ENCODE measurements at regions not wholly inside any gene's neighbourhood (a gene's known extent, or its start where the extent isn't known, plus 50 kb on each side); places are given as distances from the start of the nearest gene placed in this dataset.

DNA sequence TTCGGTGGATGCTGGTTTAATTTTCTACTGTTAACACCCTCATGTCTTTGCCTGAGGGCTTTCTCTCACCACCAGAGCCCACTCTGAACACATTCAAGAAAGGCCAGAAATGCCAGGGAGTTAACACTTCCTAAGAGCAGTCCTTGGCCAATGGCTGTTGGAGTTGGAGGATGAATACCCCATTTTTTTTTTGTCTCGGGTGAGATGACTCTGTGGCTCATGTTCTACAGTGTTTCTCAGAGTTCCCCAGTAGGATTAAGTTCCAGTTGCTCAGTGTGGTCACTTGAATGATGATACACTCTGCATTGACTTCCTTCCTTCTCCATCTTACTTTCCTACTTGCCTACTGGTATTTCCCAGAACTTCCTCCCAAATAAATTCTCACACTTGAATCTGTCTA, 65.8 kb downstream of the FOS start:
- H3K27me3 ChIP-seq (ENCODE audit: control insufficient read depth, low read length): no peaks in the 10 kb centered on the region
- H3K4me2 ChIP-seq (ENCODE audit: low read length): no peak overlapping the region
- no peak overlapping the region for H3K27ac ChIP-seq (ENCODE audit: low read depth, low read length)

DNA sequence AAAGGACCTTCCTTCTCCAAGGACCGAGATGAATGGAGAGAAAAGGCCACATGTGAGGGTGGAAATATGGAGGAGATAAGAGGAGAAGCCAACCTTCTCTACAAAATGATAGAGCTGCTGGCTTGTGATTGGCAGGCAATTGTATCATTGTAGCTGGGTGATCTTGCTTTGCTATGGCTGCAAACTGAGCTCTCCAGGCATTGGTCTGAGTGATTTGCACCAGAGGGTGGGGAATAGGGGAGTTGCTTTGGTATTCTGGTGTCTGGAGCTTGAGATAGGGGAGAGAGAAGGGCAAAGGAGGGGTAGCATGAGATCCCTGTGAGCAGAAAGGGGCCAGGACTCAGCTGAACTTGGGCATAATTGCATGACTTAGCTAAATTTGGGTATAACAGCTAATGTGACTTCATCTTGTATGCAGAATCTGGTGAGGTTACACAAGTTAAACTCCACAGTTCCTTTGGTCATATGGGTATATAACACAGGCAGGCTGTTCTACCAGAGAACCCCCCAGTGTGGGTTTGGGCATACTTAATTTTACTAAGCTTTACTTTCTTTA, 72.0 kb downstream of the FOS start:
- no peak overlapping the region for H3K27ac ChIP-seq (ENCODE audit: low read depth, low read length)
- no peak for TF ChIP-seq EZH2phosphoT487 (IDR thresholded peaks at IDR 0.05; ENCODE audit: borderline replicate concordance, low read length)
- TF ChIP-seq, protein P1, sequence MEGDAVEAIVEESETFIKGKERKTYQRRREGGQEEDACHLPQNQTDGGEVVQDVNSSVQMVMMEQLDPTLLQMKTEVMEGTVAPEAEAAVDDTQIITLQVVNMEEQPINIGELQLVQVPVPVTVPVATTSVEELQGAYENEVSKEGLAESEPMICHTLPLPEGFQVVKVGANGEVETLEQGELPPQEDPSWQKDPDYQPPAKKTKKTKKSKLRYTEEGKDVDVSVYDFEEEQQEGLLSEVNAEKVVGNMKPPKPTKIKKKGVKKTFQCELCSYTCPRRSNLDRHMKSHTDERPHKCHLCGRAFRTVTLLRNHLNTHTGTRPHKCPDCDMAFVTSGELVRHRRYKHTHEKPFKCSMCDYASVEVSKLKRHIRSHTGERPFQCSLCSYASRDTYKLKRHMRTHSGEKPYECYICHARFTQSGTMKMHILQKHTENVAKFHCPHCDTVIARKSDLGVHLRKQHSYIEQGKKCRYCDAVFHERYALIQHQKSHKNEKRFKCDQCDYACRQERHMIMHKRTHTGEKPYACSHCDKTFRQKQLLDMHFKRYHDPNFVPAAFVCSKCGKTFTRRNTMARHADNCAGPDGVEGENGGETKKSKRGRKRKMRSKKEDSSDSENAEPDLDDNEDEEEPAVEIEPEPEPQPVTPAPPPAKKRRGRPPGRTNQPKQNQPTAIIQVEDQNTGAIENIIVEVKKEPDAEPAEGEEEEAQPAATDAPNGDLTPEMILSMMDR (IDR thresholded peaks at IDR 0.05; ENCODE audit: low read depth, low read length, poor library complexity, severe bottlenecking): no peak
- no peaks in the 10 kb centered on the region for H4K20me1 ChIP-seq (ENCODE audit: control insufficient read depth, insufficient read depth, low read depth, low read length)
- H3K79me2 ChIP-seq (ENCODE audit: control insufficient read depth, low read length): no peaks in the 10 kb centered on the region
- H3K9me3 ChIP-seq (ENCODE audit: control insufficient read depth, insufficient read depth, low read length): no peaks in the 10 kb centered on the region
- H3K9me2 ChIP-seq (replicated peaks; ENCODE audit: control insufficient read depth, low read length): no peaks in the 10 kb centered on the region
- peaks cover 3% of the 10 kb centered on the region; the same call in 1 of the 2 replicates for H3K4me1 ChIP-seq (ENCODE audit: control insufficient read depth, low read length)
- no peaks in the 10 kb centered on the region for H3K36me3 ChIP-seq (ENCODE audit: control insufficient read depth, low read length)
- no peak overlapping the region for H3K4me2 ChIP-seq (ENCODE audit: low read length)
- H3K27me3 ChIP-seq (ENCODE audit: control insufficient read depth, low read length): no peaks in the 10 kb centered on the region
- no peak overlapping the region for H3K4me3 ChIP-seq (ENCODE audit: low read length)
- H3F3A ChIP-seq (ENCODE audit: control insufficient read depth, insufficient read depth): no peaks in the 10 kb centered on the region

More for the DNA sequence above, 65.8 kb downstream of the FOS start:
- Histone ChIP-seq H3F3A (ENCODE audit: control insufficient read depth, insufficient read depth) (0 out of 2 replicates have a peak, but pooled peaks cover 4% of the 10 kb centered on the region), H4K20me1 (ENCODE audit: control insufficient read depth, insufficient read depth, low read depth, low read length) (no peaks in the 10 kb centered on the region), H3K36me3 (ENCODE audit: control insufficient read depth, low read length) (no peaks in the 10 kb centered on the region), H3K4me1 (ENCODE audit: control insufficient read depth, low read length) (peaks cover 20% of the 10 kb centered on the region), H3K79me2 (ENCODE audit: control insufficient read depth, low read length) (no peaks in the 10 kb centered on the region), H3K4me3 (ENCODE audit: low read length) (no peak overlapping the region), H3K9me3 (ENCODE audit: control insufficient read depth, insufficient read depth, low read length) (no peaks in the 10 kb centered on the region), H3K9me2 (replicated peaks; ENCODE audit: control insufficient read depth, low read length) (no peaks in the 10 kb centered on the region)
- TF ChIP-seq, protein P1 (IDR thresholded peaks at IDR 0.05; ENCODE audit: low read depth, low read length, poor library complexity, severe bottlenecking): no peak
- no peak for TF ChIP-seq EZH2phosphoT487 (IDR thresholded peaks at IDR 0.05; ENCODE audit: borderline replicate concordance, low read length)

DNA sequence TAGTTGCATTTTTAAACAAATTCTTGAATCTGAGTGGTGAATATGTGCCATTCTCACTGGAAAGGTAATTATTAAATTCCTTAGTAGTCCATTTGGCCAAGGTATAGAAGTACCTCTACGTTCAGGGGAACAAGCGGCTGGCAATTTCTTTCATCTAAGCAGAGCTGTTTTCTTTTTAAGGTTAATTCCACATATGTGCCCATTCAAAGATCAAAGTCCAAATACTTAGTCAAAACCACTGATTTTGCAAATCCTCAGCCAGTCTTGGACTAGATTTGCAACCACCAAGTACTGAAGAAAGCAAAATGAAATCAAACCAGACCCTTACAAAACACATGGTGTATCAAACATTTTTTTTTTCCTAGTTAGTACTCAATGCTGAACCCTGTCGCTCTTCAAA, 68.7 kb upstream of the JDP2 start:
- Histone ChIP-seq H3K27ac (ENCODE audit: low read depth, low read length) (no peak overlapping the region), H3K27me3 (ENCODE audit: control insufficient read depth, low read length) (0 out of 2 replicates have a peak, but pooled peaks cover 8% of the 10 kb centered on the region)
- TF ChIP-seq EZH2phosphoT487 (IDR thresholded peaks at IDR 0.05; ENCODE audit: borderline replicate concordance, low read length): no peak
- TF ChIP-seq, protein P1 (IDR thresholded peaks at IDR 0.05; ENCODE audit: low read depth, low read length, poor library complexity, severe bottlenecking): no peak

More for the DNA sequence above, 68.7 kb upstream of the JDP2 start:
- no peaks in the 10 kb centered on the region for H3F3A ChIP-seq (ENCODE audit: control insufficient read depth, insufficient read depth)
- H3K36me3 ChIP-seq (ENCODE audit: control insufficient read depth, low read length): no peaks in the 10 kb centered on the region
- H3K9me2 ChIP-seq (replicated peaks; ENCODE audit: control insufficient read depth, low read length): no peaks in the 10 kb centered on the region
- H3K4me2 ChIP-seq (ENCODE audit: low read length): no peak overlapping the region
- no peaks in the 10 kb centered on the region for H4K20me1 ChIP-seq (ENCODE audit: control insufficient read depth, insufficient read depth, low read depth, low read length)
- no peaks in the 10 kb centered on the region for H3K9me3 ChIP-seq (ENCODE audit: control insufficient read depth, insufficient read depth, low read length)
- H3K4me3 ChIP-seq (ENCODE audit: low read length): no peak overlapping the region
- no peaks in the 10 kb centered on the region for H3K4me1 ChIP-seq (ENCODE audit: control insufficient read depth, low read length)
- H3K79me2 ChIP-seq (ENCODE audit: control insufficient read depth, low read length): no peaks in the 10 kb centered on the region
